ENCODE measurements at regions not wholly inside any gene's neighbourhood (a gene's known extent, or its start where the extent isn't known, plus 50 kb on each side); places are given as distances from the start of the nearest gene placed in this dataset.

DNA sequence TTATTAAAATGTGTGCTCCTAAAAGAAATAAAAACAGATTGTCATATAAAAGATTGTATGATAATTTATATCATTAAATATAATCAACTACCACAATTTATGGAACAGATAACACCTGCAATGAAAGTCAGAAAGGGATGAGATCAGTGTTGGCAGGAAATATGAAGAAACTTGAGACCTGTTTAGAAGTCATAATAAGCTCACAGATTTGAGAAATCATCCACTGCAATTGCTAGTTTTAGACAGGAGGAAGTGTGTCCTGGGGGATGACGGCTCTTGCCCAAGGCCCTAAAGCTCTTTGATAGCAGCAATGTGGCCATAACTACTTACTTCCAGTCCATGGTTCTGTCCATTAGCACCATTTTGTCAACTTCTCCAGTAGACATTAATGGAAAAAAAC lies 122.8 kb upstream of the SOX5 start:
- Histone ChIP-seq H3K9me3 (ENCODE audit: control insufficient read depth, low read depth, low read length) (no peaks in the 10 kb centered on the region), H3K79me2 (ENCODE audit: control insufficient read depth, insufficient read depth, low read length) (no peaks in the 10 kb centered on the region), H3K4me1 (ENCODE audit: control insufficient read depth, extremely low read depth, insufficient read depth, low read length) (no peaks in the 10 kb centered on the region), H2AFZ (ENCODE audit: control insufficient read depth, low read length) (no peak overlapping the region), H3K27ac (ENCODE audit: control insufficient read depth, insufficient read depth, low read length) (no peak overlapping the region), H3K9me1 (ENCODE audit: control insufficient read depth, extremely low read depth, insufficient read depth, low read length) (no peaks in the 10 kb centered on the region), H3K9ac (ENCODE audit: control insufficient read depth, extremely low read depth, insufficient read depth, low read length) (no peak overlapping the region), H4K20me1 (ENCODE audit: control insufficient read depth, extremely low read depth, insufficient read depth, low read length) (no peaks in the 10 kb centered on the region), H3K4me3 (ENCODE audit: control insufficient read depth in 2 of 3, extremely low read depth in 1 of 3, insufficient read depth in 2 of 3, low read depth in 1 of 3, low read length in 3 of 3) (no peak overlapping the region), H3K27me3 (ENCODE audit: control insufficient read depth, extremely low read depth, insufficient read depth, low read length) (peaks cover 4% of the 10 kb centered on the region), H3K36me3 (ENCODE audit: control insufficient read depth in 2 of 2, extremely low read depth in 1 of 2, insufficient read depth in 2 of 2, low read length in 2 of 2) (no peaks in the 10 kb centered on the region), H3K4me2 (ENCODE audit: control insufficient read depth, extremely low read depth, insufficient read depth, low read depth, low read length) (no peak overlapping the region)
- DNase-seq (ENCODE audit: low read depth, low spot score) = no peak
- no peak for FAIRE-seq
- no peak for TF ChIP-seq EZH2 (IDR thresholded peaks at IDR 0.05; ENCODE audit: low read length)
- TF ChIP-seq, protein P1, sequence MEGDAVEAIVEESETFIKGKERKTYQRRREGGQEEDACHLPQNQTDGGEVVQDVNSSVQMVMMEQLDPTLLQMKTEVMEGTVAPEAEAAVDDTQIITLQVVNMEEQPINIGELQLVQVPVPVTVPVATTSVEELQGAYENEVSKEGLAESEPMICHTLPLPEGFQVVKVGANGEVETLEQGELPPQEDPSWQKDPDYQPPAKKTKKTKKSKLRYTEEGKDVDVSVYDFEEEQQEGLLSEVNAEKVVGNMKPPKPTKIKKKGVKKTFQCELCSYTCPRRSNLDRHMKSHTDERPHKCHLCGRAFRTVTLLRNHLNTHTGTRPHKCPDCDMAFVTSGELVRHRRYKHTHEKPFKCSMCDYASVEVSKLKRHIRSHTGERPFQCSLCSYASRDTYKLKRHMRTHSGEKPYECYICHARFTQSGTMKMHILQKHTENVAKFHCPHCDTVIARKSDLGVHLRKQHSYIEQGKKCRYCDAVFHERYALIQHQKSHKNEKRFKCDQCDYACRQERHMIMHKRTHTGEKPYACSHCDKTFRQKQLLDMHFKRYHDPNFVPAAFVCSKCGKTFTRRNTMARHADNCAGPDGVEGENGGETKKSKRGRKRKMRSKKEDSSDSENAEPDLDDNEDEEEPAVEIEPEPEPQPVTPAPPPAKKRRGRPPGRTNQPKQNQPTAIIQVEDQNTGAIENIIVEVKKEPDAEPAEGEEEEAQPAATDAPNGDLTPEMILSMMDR (optimal IDR thresholded peaks at IDR 0.05 in 1 of 3, IDR thresholded peaks at IDR 0.05 in 1 of 3, conservative IDR thresholded peaks at IDR 0.05 in 1 of 3; ENCODE audit: extremely low read depth in 1 of 3, insufficient read depth in 2 of 3, low read length in 3 of 3) = no peak
- dilution Hi-C loops (cut with MboI; ENCODE audit: extremely low pct_ligation_motif_present, low sequenced_read_pairs) = no loop called here

DNA sequence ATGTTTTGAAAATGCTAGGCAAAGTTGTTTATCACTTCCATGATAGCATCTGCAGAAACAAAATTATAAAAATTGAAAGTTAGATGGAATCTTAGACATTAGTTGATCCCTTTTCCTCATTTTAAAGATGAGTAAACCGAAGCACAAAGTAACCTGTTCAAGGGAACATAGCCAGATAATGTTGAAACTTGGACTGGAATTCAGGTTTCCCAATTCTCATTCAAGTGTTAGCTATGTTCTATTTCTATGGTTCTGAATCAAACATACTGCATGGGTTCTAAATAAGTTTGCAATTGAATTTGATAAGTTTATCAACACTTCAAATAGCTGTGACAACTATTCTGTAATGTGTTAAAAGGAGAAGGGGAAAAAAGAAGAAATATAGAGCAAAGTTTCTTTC lies 122.4 kb upstream of the SOX5 start:
- no peak for DNase-seq (ENCODE audit: low read depth, low spot score)
- TF ChIP-seq, protein P1 (optimal IDR thresholded peaks at IDR 0.05 in 1 of 3, IDR thresholded peaks at IDR 0.05 in 1 of 3, conservative IDR thresholded peaks at IDR 0.05 in 1 of 3; ENCODE audit: extremely low read depth in 1 of 3, insufficient read depth in 2 of 3, low read length in 3 of 3) = no peak
- no peak for TF ChIP-seq EZH2 (IDR thresholded peaks at IDR 0.05; ENCODE audit: low read length)
- FAIRE-seq = no peak

More for the DNA sequence above, 122.4 kb upstream of the SOX5 start:
- dilution Hi-C loops (cut with MboI; ENCODE audit: extremely low pct_ligation_motif_present, low sequenced_read_pairs) = no loop called here
- H3K36me3 ChIP-seq (ENCODE audit: control insufficient read depth in 2 of 2, extremely low read depth in 1 of 2, insufficient read depth in 2 of 2, low read length in 2 of 2) = no peaks in the 10 kb centered on the region
- no peaks in the 10 kb centered on the region for H3K4me1 ChIP-seq (ENCODE audit: control insufficient read depth, extremely low read depth, insufficient read depth, low read length)
- H3K4me2 ChIP-seq (ENCODE audit: control insufficient read depth, extremely low read depth, insufficient read depth, low read depth, low read length) = no peak overlapping the region
- no peaks in the 10 kb centered on the region for H4K20me1 ChIP-seq (ENCODE audit: control insufficient read depth, extremely low read depth, insufficient read depth, low read length)
- no peak overlapping the region for H3K27ac ChIP-seq (ENCODE audit: control insufficient read depth, insufficient read depth, low read length)
- no peak overlapping the region for H2AFZ ChIP-seq (ENCODE audit: control insufficient read depth, low read length)
- H3K4me3 ChIP-seq (ENCODE audit: control insufficient read depth in 2 of 3, extremely low read depth in 1 of 3, insufficient read depth in 2 of 3, low read depth in 1 of 3, low read length in 3 of 3) = no peak overlapping the region
- H3K9ac ChIP-seq (ENCODE audit: control insufficient read depth, extremely low read depth, insufficient read depth, low read length) = no peak overlapping the region
- no peaks in the 10 kb centered on the region for H3K9me3 ChIP-seq (ENCODE audit: control insufficient read depth, low read depth, low read length)
- no peaks in the 10 kb centered on the region for H3K79me2 ChIP-seq (ENCODE audit: control insufficient read depth, insufficient read depth, low read length)
- peaks cover 4% of the 10 kb centered on the region for H3K27me3 ChIP-seq (ENCODE audit: control insufficient read depth, extremely low read depth, insufficient read depth, low read length)
- H3K9me1 ChIP-seq (ENCODE audit: control insufficient read depth, extremely low read depth, insufficient read depth, low read length) = no peaks in the 10 kb centered on the region

All from keratinocyte (primary cell).